ENCODE measurements at regions not wholly inside any gene's neighbourhood (a gene's known extent, or its start where the extent isn't known, plus 50 kb on each side); places are given as distances from the start of the nearest gene placed in this dataset.
A peak's percentile ranks its signal among the peaks of the same experiment; 100 is the strongest.

- no peak overlapping the region for H3K23ac ChIP-seq (ENCODE audit: low read length in 2 of 2)
- no peak overlapping the region for H3K9ac ChIP-seq (ENCODE audit: low read length)
- peaks cover 19% of the 10 kb centered on the region for H3K4me1 ChIP-seq (ENCODE audit: control insufficient read depth, insufficient read depth, low read depth, low read length)
- no peak overlapping the region for H2BK120ac ChIP-seq (ENCODE audit: low read depth, low read length)
- H4K91ac ChIP-seq (ENCODE audit: low read length), result no peak overlapping the region
- no peak overlapping the region for H4K8ac ChIP-seq (ENCODE audit: low read length)
- no peak overlapping the region for H3K18ac ChIP-seq (ENCODE audit: low read depth in 1 of 2, low read length in 2 of 2)
- H3K27ac ChIP-seq (ENCODE audit: low read length, poor library complexity, severe bottlenecking), result no peak overlapping the region
- no peak overlapping the region for H2AK5ac ChIP-seq (ENCODE audit: low read length, severe bottlenecking)
- H3K4ac ChIP-seq (ENCODE audit: low read depth in 1 of 2, low read length in 2 of 2), result no peak overlapping the region
- H3K4me2 ChIP-seq (ENCODE audit: low read length, poor library complexity, severe bottlenecking), result no peak overlapping the region
- H3K14ac ChIP-seq (ENCODE audit: low read length in 2 of 2), result no peak overlapping the region
- DNase-seq, result no peak
- H2BK12ac ChIP-seq (ENCODE audit: low read length in 2 of 2), result no peak overlapping the region
- peaks cover 4% of the 10 kb centered on the region for H3K9me3 ChIP-seq (ENCODE audit: control insufficient read depth, low read length)
- 93% methylated on average over 21 of the region's 23 CpGs for WGBS
- H3K27me3 ChIP-seq (ENCODE audit: control insufficient read depth in 1 of 2, insufficient read depth in 1 of 2, low read length in 2 of 2), result peaks cover 0 to 29% of the 10 kb centered on the region in 2 experiments
- no peaks in the 10 kb centered on the region for H3K36me3 ChIP-seq (ENCODE audit: control insufficient read depth in 1 of 2, insufficient read depth in 2 of 2, low read depth in 1 of 2, low read length in 2 of 2)
- no peak overlapping the region for H2AFZ ChIP-seq (ENCODE audit: low read depth, low read length)
- H3K4me3 ChIP-seq (ENCODE audit: insufficient read depth in 1 of 2, low read depth in 1 of 2, low read length in 2 of 2), result no peak overlapping the region
- H3K79me1 ChIP-seq (replicated peaks; ENCODE audit: low read length, poor library complexity, severe bottlenecking), result no peaks in the 10 kb centered on the region
- H2BK5ac ChIP-seq (ENCODE audit: low read depth, low read length, poor library complexity, severe bottlenecking), result no peak overlapping the region
- H2BK15ac ChIP-seq (ENCODE audit: low read depth, poor library complexity, severe bottlenecking), result no peak overlapping the region
Measured at GRCh38 chr6:170461556-170462365, 91.3 kb downstream of the PSMB1 start.

- Histone ChIP-seq H2AK5ac (ENCODE audit: low read length, severe bottlenecking) (no peak overlapping the region), H3K27me3 (ENCODE audit: control insufficient read depth in 1 of 2, insufficient read depth in 1 of 2, low read length in 2 of 2) (peaks cover 0 to 29% of the 10 kb centered on the region in 2 experiments), H3K4me1 (ENCODE audit: control insufficient read depth, insufficient read depth, low read depth, low read length) (peaks cover 19% of the 10 kb centered on the region), H3K4me2 (ENCODE audit: low read length, poor library complexity, severe bottlenecking) (no peak overlapping the region), H2BK120ac (ENCODE audit: low read depth, low read length) (no peak overlapping the region), H3K14ac (ENCODE audit: low read length in 2 of 2) (no peak overlapping the region), H3K36me3 (ENCODE audit: control insufficient read depth in 1 of 2, insufficient read depth in 2 of 2, low read depth in 1 of 2, low read length in 2 of 2) (no peaks in the 10 kb centered on the region), H3K79me1 (replicated peaks; ENCODE audit: low read length, poor library complexity, severe bottlenecking) (no peaks in the 10 kb centered on the region), H4K8ac (ENCODE audit: low read length) (no peak overlapping the region), H3K23ac (ENCODE audit: low read length in 2 of 2) (no peak overlapping the region), H3K9me3 (ENCODE audit: control insufficient read depth, low read length) (peaks cover 4% of the 10 kb centered on the region), H2BK12ac (ENCODE audit: low read length in 2 of 2) (no peak overlapping the region), H2BK5ac (ENCODE audit: low read depth, low read length, poor library complexity, severe bottlenecking) (no peak overlapping the region), H3K9ac (ENCODE audit: low read length) (no peak overlapping the region), H3K27ac (ENCODE audit: low read length, poor library complexity, severe bottlenecking) (no peak overlapping the region), H3K4ac (ENCODE audit: low read depth in 1 of 2, low read length in 2 of 2) (no peak overlapping the region), H4K91ac (ENCODE audit: low read length) (no peak overlapping the region), H2BK15ac (ENCODE audit: low read depth, poor library complexity, severe bottlenecking) (no peak overlapping the region), H3K4me3 (ENCODE audit: insufficient read depth in 1 of 2, low read depth in 1 of 2, low read length in 2 of 2) (no peak overlapping the region), H3K18ac (ENCODE audit: low read depth in 1 of 2, low read length in 2 of 2) (no peak overlapping the region), H2AFZ (ENCODE audit: low read depth, low read length) (no peak overlapping the region)
- DNase-seq, result no peak
- WGBS, result 95% methylated on average over 10 of the region's 10 CpGs
Measured at GRCh38 chr6:170461111-170461510, 92.0 kb downstream of the PSMB1 start.

GRCh38 chr6:170460641-170461040 lies 92.5 kb downstream of the PSMB1 start:
- Histone ChIP-seq H3K4ac (ENCODE audit: low read depth in 1 of 2, low read length in 2 of 2) (no peak overlapping the region), H3K18ac (ENCODE audit: low read depth in 1 of 2, low read length in 2 of 2) (no peak overlapping the region), H3K79me1 (replicated peaks; ENCODE audit: low read length, poor library complexity, severe bottlenecking) (no peaks in the 10 kb centered on the region), H3K14ac (ENCODE audit: low read length in 2 of 2) (no peak overlapping the region), H3K27me3 (ENCODE audit: control insufficient read depth in 1 of 2, insufficient read depth in 1 of 2, low read length in 2 of 2) (peaks cover 0 to 29% of the 10 kb centered on the region in 2 experiments), H2BK5ac (ENCODE audit: low read depth, low read length, poor library complexity, severe bottlenecking) (no peak overlapping the region), H3K4me2 (ENCODE audit: low read length, poor library complexity, severe bottlenecking) (no peak overlapping the region), H2AFZ (ENCODE audit: low read depth, low read length) (no peak overlapping the region), H2BK15ac (ENCODE audit: low read depth, poor library complexity, severe bottlenecking) (no peak overlapping the region), H2AK5ac (ENCODE audit: low read length, severe bottlenecking) (no peak overlapping the region), H3K27ac (ENCODE audit: low read length, poor library complexity, severe bottlenecking) (no peak overlapping the region), H2BK120ac (ENCODE audit: low read depth, low read length) (no peak overlapping the region), H3K9ac (ENCODE audit: low read length) (no peak overlapping the region), H3K4me1 (ENCODE audit: control insufficient read depth, insufficient read depth, low read depth, low read length) (peaks cover 19% of the 10 kb centered on the region), H3K23ac (ENCODE audit: low read length in 2 of 2) (no peak overlapping the region), H4K91ac (ENCODE audit: low read length) (no peak overlapping the region), H3K36me3 (ENCODE audit: control insufficient read depth in 1 of 2, insufficient read depth in 2 of 2, low read depth in 1 of 2, low read length in 2 of 2) (no peaks in the 10 kb centered on the region), H2BK12ac (ENCODE audit: low read length in 2 of 2) (no peak overlapping the region), H3K4me3 (ENCODE audit: insufficient read depth in 1 of 2, low read depth in 1 of 2, low read length in 2 of 2) (no peak overlapping the region), H4K8ac (ENCODE audit: low read length) (no peak overlapping the region), H3K9me3 (ENCODE audit: control insufficient read depth, low read length) (peaks cover 1% of the 10 kb centered on the region)
- no peak for DNase-seq
- WGBS, result 85% methylated on average over 5 of the region's 7 CpGs

GRCh38 chr6:170459451-170459850 lies 93.7 kb downstream of the PSMB1 start:
- peak; percentile 77 for DNase-seq

More at GRCh38 chr6:170459451-170459850, 93.7 kb downstream of the PSMB1 start:
- no peak overlapping the region for H2BK15ac ChIP-seq (ENCODE audit: low read depth, poor library complexity, severe bottlenecking)
- WGBS, result 55% methylated on average over 6 of the region's 6 CpGs
- H3K4me2 ChIP-seq (ENCODE audit: low read length, poor library complexity, severe bottlenecking), result peak overlapping the region; percentile 7
- H3K27me3 ChIP-seq (ENCODE audit: control insufficient read depth in 1 of 2, insufficient read depth in 1 of 2, low read length in 2 of 2), result peaks cover 0 to 26% of the 10 kb centered on the region in 2 experiments
- no peak overlapping the region for H3K4ac ChIP-seq (ENCODE audit: low read depth in 1 of 2, low read length in 2 of 2)
- no peak overlapping the region for H4K91ac ChIP-seq (ENCODE audit: low read length)
- H3K4me1 ChIP-seq (ENCODE audit: control insufficient read depth, insufficient read depth, low read depth, low read length), result peaks cover 20% of the 10 kb centered on the region
- no peaks in the 10 kb centered on the region for H3K79me1 ChIP-seq (replicated peaks; ENCODE audit: low read length, poor library complexity, severe bottlenecking)
- no peak overlapping the region for H3K18ac ChIP-seq (ENCODE audit: low read depth in 1 of 2, low read length in 2 of 2)
- no peak overlapping the region for H3K23ac ChIP-seq (ENCODE audit: low read length in 2 of 2)
- no peak overlapping the region for H3K27ac ChIP-seq (ENCODE audit: low read length, poor library complexity, severe bottlenecking)
- no peaks in the 10 kb centered on the region for H3K9me3 ChIP-seq (ENCODE audit: control insufficient read depth, low read length)
- H3K14ac ChIP-seq (ENCODE audit: low read length in 2 of 2), result no peak overlapping the region
- no peak overlapping the region for H2BK120ac ChIP-seq (ENCODE audit: low read depth, low read length)
- no peak overlapping the region for H2BK12ac ChIP-seq (ENCODE audit: low read length in 2 of 2)
- peak overlapping the region; percentile 5 for H4K8ac ChIP-seq (ENCODE audit: low read length)
- no peaks in the 10 kb centered on the region for H3K36me3 ChIP-seq (ENCODE audit: control insufficient read depth in 1 of 2, insufficient read depth in 2 of 2, low read depth in 1 of 2, low read length in 2 of 2)
- no peak overlapping the region for H2AK5ac ChIP-seq (ENCODE audit: low read length, severe bottlenecking)
- no peak overlapping the region for H2BK5ac ChIP-seq (ENCODE audit: low read depth, low read length, poor library complexity, severe bottlenecking)
- H3K9ac ChIP-seq (ENCODE audit: low read length), result peak overlapping the region; percentile 43
- no peak overlapping the region for H2AFZ ChIP-seq (ENCODE audit: low read depth, low read length)
- peak overlapping the region in 1 of 2 experiments; percentile 69 for H3K4me3 ChIP-seq (ENCODE audit: insufficient read depth in 1 of 2, low read depth in 1 of 2, low read length in 2 of 2)
